Vagina (tissue), 2 donors: ENCODE measurements at regions not wholly inside any gene's neighbourhood (a gene's known extent, or its start where the extent isn't known, plus 50 kb on each side); places are given as distances from the start of the nearest gene placed in this dataset.

Experiments
- POLR2A ChIP-seq, 2 donors: fragments of 450-650 bp; IDR thresholded peaks; one replicate each; pipeline ENCODE4 v1.6.1; 2017; ENCODE audit warnings: antibody characterized with exemption in 2 of 2, mild to moderate bottlenecking in 2 of 2, moderate library complexity in 2 of 2
- TF ChIP-seq, protein P1 (sequence below), 3 experiments: fragments of 450-650 bp in 2 of 3; fragments of 200-600 bp in 1 of 3; sonication (generic) in 1 of 3; IDR thresholded peaks; one replicate each; pipeline ENCODE4 v1.5.1; 2017 to 2019; ENCODE audit warnings: antibody characterized with exemption in 3 of 3, mild to moderate bottlenecking in 2 of 3, moderate library complexity in 2 of 3

DNA sequence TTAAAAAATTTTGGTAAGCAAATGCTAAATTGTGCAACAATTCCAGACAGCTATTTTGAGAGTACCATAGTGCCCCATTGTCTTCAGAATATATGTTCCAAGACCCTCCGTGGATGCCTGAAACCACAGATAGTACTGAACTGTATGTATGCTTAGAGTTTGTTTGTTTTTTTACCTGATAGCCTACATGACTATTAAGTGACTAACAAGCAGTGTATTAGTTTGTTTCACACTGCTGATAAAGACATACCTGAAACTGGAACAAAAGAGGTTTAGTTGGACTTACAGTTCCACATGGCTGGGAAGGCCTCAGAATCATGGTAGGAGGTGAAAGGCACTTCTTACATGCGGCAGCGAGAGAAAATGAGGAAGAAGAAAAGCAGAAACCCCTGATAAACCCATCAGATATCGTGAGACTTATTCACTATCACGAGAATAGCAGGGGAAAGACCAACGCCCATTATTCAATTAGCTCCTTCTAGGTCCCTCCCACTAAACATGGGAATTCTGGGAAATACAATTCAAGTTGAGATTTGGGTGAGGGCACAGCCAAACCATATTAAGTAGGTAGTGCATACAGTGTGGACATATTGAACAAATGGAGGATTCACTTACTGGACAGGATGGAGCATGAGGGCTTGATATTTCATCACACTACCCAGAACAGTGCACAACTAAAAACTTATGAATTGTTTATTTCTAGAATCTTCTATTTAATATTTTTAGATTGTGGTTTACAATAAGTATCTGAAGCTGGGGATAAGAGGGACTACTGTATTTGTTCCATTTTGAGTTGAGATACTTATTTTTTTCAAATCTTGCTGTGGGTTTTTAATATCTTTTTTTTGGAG is 78.5 kb downstream of the LHX9 start:
- TF ChIP-seq POLR2A (IDR thresholded peaks at IDR 0.05) = no peak
- TF ChIP-seq, protein P1, sequence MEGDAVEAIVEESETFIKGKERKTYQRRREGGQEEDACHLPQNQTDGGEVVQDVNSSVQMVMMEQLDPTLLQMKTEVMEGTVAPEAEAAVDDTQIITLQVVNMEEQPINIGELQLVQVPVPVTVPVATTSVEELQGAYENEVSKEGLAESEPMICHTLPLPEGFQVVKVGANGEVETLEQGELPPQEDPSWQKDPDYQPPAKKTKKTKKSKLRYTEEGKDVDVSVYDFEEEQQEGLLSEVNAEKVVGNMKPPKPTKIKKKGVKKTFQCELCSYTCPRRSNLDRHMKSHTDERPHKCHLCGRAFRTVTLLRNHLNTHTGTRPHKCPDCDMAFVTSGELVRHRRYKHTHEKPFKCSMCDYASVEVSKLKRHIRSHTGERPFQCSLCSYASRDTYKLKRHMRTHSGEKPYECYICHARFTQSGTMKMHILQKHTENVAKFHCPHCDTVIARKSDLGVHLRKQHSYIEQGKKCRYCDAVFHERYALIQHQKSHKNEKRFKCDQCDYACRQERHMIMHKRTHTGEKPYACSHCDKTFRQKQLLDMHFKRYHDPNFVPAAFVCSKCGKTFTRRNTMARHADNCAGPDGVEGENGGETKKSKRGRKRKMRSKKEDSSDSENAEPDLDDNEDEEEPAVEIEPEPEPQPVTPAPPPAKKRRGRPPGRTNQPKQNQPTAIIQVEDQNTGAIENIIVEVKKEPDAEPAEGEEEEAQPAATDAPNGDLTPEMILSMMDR (IDR thresholded peaks at IDR 0.05) = no peak
